ENCODE measurements at regions not wholly inside any gene's neighbourhood (a gene's known extent, or its start where the extent isn't known, plus 50 kb on each side); places are given as distances from the start of the nearest gene placed in this dataset.
A peak's percentile ranks its signal among the peaks of the same experiment; 100 is the strongest.

DNA sequence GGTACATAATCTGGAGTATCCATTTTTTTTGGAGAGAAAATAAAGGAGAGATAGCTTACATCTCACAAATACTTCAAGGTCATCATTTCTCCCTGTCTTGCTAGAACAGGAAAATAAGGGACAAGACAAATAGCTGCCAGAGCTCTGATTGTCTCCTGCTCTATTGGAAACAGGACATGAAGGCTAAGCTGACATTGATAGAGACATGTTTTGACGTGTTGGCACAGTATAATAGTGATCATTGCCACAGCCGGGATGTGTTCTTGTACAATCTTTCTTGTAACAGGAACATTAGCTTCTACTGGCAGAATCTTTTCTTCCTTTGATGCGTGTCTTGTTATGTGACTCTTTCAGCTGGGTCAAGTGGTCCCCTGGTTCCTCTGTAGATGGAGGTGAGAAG, 279.3 kb upstream of the MTPN start:
- DNase-seq (ENCODE audit: low read depth) = no peak

- DNase-seq (ENCODE audit: low read depth) = no peak
These were observed 277.0 kb upstream of the MTPN start for GRCh38 chr7:136254148-136254547.

- no peak for DNase-seq (ENCODE audit: low read depth)
These were observed 274.7 kb upstream of the MTPN start for GRCh38 chr7:136251826-136252225.

GRCh38 chr7:136247211-136247610, 270.1 kb upstream of the MTPN start:
- no peak for DNase-seq (ENCODE audit: low read depth)

DNA sequence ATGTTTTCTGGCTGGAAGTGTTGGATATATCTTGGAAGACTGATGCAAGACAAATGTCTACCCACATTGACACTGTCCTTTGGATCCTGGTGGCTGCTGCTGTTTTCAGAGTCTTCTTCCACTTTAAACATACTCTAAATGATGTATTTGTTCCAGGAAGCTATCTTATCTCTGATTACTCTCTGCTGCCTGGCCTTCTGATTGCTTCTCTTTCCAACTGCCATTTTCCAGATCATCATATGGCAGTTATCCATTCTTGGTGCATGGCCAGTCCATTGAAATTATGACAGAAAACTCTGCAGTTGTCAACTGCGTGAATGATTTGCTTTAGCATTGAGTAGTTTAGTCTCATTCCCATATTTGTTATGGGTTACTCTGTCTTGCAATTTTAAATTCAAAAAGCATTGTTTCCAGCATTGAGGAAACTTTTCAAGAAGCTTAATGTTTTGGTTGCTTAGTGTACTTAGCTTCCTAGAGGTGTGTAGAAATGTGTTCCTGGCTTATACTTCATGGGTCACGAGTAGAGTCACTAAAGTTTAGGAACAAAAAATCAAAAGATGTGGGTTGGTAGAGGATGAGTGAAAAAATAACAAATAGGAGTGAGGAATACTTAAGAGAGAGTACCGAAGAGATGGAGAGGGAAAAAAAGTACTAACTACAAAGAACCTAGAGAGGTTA, 268.3 kb upstream of the MTPN start:
- no peak for DNase-seq (ENCODE audit: low read depth)

DNA sequence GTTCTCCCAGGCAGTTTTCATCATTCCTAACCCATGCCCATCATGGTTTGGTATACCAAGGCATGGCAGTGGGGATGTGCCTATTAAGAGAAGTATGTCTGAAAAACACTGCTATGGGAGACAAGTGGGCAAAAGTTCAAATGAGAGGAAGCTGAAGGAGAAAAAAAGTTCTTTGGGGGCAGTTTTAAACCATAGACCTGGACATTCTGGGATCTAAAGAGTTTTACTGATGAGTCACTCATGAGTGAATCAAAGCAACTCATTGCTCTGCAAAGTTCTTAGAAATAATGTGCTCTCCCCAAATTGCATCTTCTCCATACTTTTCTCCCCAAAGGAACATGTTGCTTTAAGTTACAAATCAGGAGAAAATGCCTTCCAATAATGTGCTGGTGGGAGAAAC, 256.9 kb upstream of the MTPN start:
- DNase-seq (ENCODE audit: low read depth) = peak; percentile 6

DNA sequence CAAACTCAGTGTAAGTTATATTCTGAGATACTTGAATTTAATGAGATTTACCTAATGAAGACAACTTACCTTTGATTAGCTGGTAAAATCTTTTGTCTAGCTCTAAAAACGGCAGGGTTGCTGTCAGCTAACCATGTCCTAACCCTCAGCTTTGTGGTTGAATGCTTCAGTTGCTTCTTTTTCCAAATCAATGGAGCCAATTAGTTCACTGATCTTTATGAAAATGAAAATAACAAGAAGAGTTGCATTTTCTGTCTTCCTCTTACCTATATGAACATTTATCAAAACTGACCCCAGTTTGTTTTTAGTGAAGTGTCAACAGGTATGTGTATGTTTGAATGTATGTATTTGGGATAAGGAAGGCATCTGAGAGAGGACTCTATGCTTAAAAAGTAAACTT, 253.1 kb upstream of the MTPN start:
- DNase-seq (ENCODE audit: low read depth) = no peak

DNA sequence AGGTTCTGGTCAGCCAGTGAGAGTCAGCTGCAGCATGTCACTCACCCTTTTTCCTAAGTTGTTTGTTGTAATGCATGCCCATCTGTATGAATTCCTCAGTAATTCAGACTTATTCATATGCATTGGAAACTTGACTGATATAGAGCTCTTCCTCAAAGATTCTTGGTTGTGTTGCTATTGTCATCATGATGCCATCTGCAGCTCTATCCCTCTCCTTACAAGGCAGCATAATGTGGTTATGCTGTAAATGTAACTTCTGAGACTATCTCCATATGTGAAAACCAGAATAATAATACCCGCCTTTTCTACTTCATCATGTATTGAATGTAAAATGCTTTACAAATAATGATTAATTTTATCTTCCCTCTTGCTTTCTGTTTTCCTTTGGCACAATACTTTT, 252.6 kb upstream of the MTPN start:
- no peak for DNase-seq (ENCODE audit: low read depth)

DNA sequence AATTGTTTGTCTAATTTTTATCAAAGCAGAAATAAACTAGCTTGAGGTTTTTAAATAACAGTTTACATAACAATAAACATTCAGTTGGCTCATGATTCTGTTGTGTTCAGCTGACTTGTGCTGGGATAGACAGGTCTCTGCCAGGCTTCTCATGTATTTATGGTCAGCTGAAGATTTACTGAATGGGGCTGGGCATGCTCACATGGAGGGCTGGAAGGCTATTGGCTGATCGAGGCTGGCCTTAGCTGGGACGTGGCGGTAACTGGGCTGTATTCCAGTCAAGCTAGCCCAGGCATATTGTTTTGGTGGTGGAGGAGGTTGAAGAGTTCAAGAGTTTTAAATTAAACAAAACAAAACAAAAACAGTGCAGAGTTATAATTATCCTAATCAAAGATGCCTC, 251.0 kb upstream of the MTPN start:
- no peak for DNase-seq (ENCODE audit: low read depth)

DNA sequence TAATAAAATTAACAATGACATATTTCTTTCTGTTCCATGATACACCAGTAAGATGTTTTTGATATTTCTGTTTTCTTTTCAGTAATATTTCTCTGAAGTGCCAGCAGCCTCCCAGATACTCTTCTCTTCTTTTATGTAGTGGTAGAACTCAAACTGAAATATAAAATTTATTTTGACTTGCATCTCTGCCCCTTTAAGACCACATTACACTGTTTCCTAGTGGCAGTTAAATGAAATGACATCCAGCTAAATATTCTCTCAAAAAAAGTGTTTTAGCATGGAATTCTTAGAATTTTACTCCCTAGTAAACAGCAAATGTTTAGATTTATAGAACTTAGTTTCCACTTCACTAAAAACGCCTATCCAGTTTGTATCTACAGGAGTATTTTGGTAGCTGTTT, 237.2 kb upstream of the MTPN start:
- no peak for DNase-seq (ENCODE audit: low read depth)

GRCh38 chr7:136213012-136213411, 235.9 kb upstream of the MTPN start:
- no peak for DNase-seq (ENCODE audit: low read depth)

- DNase-seq (ENCODE audit: low read depth) = no peak
These were observed 233.5 kb upstream of the MTPN start for GRCh38 chr7:136210664-136211063.

- DNase-seq (ENCODE audit: low read depth) = no peak
These were observed 232.9 kb upstream of the MTPN start for GRCh38 chr7:136210079-136210478.

- DNase-seq (ENCODE audit: low read depth) = no peak
These were observed 228.8 kb upstream of the MTPN start for GRCh38 chr7:136205956-136206355.

- DNase-seq (ENCODE audit: low read depth) = no peak
These were observed 221.0 kb upstream of the MTPN start for GRCh38 chr7:136198168-136198567.

DNA sequence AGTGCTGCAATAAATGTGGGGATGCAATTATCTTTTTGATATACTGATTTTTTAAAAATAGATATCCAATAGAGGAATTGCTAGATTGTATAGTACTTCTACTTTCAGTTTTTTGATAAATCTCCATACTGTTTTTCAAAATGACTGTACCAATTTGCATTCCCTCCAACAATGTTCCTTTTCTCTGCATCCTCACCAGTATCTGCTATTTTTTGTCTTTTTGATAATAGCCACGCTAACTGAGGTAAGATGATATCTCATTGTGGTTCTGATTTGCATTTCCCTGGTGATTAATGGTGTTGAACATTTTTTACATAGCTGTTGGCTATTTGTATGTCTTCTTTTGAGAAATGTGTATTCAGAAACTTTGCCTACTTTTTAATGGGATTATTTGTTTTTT, 217.7 kb upstream of the MTPN start:
- DNase-seq (ENCODE audit: low read depth) = no peak

- no peak for DNase-seq (ENCODE audit: low read depth)
These were observed 216.8 kb upstream of the MTPN start for GRCh38 chr7:136193940-136194339.

GRCh38 chr7:136189506-136189998, 212.4 kb upstream of the MTPN start:
- DNase-seq (ENCODE audit: low read depth) = no peak

- no peak for DNase-seq (ENCODE audit: low read depth)
These were observed 209.1 kb upstream of the MTPN start for GRCh38 chr7:136186281-136186680.

GRCh38 chr7:136184719-136185118, 207.6 kb upstream of the MTPN start:
- DNase-seq (ENCODE audit: low read depth) = no peak

DNA sequence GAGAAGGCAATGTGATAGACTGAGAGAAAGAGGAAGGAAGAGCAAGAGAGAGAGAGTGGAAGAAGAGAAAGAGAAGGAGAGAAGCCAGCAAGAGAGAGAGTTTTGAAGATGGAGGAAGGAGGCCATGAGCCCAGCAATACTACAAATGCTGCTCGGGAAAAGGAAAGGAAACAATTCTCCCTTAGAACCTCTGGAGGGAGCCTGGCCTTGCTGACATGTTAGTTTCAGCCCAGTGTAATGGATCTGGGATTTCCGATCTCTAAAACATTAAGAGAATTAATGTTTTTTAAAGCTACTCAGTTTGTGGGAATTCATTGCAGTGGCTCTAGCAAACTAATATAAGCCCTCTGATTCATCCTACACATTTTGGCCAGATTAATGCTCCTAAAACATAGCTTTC, 206.8 kb upstream of the MTPN start:
- no peak for DNase-seq (ENCODE audit: low read depth)

GRCh38 chr7:136180984-136181383, 203.8 kb upstream of the MTPN start:
- no peak for DNase-seq (ENCODE audit: low read depth)

DNA sequence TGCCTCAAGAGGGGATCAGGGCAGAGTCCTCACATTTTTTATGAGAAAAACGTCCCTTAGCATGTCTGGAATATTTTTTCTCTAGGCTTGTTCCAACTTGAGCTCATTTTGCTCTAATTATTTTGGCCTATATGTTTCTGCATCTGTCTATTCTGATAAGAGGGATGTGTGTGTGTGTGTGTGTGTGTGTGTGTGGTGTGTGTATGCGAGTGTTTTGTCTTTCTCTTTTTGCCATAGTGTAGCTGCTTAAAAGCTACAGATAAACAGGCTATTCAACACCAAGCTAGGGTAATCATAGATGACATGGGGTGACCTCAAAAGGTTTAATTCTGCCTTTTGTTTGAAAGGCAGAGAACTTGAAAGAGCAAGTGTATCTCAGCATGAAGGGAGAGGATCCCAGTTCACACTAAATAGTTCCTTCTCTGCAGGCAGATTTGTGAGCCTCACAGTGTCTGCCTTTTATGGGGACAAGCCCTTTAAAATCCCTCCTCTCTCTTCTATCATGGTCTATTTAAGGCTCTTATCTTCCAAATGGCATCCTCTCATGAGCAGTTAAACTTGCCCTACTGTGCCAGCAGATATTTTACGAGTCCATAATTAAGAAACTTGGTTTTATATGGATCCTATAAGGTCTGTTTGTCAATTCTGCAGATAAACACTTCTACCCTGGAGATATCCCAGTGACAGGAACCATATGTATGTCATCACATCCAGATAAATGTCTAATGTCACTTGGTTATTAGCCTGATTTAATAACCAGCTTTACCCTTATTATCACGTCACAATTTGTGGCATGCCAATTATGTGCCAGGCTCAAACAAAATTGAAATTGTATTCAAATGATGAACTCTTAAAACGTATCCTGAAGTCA, 202.9 kb upstream of the MTPN start:
- no peak for DNase-seq (ENCODE audit: low read depth)

All from renal cortical epithelial cell (primary cell).